NCI-H748 treated with DMSO at 0.1 percent for 48 hours (cell line): ENCODE measurements at regions not wholly inside any gene's neighbourhood (a gene's known extent, or its start where the extent isn't known, plus 50 kb on each side); places are given as distances from the start of the nearest gene placed in this dataset.
"Not testable (repeated sequence)": the region's sequence is repeated elsewhere in the genome, so short reads cannot be mapped to it uniquely, and the experiment has no call there.

ENCODE experiments used
- DNase-seq: peaks from one replicate; lab custom pipeline; 2025; lab: John Stamatoyannopoulos, UW

DNA sequence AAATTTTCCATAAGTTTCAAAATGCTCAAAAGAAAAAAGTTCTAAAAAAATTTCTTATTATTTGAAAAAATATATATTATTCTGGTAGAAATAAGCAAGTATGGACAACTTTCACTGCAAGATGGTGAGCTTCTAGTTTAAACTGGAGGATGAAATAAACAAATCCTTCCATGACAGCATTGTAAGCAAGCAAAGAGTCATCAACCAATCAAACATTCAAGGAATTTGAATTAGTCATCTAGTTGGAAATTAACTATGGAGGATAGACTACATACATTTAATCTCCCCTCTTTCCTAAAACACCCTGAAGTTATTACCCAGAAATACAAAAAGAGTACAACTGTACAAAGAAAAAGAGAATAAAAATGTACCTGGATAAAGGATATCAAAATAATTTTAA is 51.0 kb upstream of the IRX5 start:
- DNase-seq: no peak

- DNase-seq: no peak
Observed at GRCh38 chr16:54878301-54878700, 52.4 kb upstream of the IRX5 start.

DNA sequence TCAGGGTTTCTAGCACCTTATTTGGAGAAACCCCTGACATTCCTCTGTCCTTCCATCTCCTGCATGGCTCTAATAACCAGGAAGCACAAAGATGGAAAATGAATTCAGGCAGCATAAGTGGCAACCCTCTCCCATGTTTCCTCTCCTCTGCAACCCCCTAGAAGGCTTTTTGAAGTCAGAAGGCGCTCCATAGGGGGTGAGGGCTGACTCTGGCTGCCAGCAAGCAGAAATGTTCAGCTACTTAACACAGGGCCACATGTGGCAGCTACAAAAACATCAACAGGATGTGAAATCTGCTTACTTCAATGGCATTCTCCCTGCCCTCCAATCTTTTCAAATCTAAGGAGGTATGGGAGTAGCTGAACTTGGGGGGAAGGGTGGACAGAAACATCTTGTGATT is 55.2 kb upstream of the IRX5 start:
- DNase-seq: no peak

DNA sequence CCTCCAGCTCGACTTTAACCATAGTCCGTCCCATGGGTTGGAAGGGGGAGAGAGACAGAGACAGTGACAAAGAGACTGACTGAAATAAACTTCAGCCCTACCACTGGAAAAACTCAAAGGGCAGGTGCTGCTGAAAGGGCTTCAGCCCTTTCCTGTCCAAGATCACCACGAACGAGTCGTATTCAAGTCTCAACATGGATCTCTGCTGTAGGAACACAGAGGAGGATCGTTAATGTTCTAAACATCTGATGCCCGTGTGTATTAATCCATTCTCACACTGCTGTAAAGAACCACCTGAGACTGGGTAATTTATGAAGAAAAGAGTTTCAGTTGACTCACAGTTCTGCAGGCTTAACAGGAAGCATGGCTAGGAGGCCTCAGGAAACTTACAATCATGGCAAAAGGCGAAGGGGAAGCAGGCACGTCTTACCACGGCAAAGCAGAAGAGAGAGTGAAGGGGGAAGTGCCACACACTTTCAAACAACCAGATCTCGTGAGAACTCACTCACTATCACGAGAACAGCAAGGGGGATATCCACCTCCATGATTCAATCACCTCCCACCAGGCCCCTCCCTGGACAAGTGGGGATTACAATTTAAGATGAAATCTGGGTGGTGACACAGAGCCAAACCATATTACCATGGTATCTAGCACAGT is 56.8 kb upstream of the IRX5 start:
- DNase-seq: not testable (repeated sequence)

DNA sequence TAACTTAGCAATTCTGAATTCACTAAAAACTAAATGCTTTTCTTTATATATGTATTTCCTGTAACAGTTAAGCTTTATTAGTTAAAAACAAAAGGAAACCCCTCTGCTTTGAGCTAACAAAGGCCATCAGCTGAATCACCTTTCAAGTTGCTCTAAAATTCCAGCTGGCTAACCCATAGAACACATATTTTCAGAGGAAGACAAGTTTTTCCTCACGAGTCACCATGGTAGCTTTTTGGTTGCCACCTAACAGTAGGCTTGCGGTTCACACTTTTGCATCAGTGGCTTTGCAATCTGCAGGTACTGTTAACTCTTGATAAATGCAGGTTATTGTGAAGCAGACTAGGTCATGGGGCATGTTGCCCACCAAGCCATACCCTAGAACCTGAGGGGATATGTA is 57.6 kb upstream of the IRX5 start:
- DNase-seq: no peak

DNA sequence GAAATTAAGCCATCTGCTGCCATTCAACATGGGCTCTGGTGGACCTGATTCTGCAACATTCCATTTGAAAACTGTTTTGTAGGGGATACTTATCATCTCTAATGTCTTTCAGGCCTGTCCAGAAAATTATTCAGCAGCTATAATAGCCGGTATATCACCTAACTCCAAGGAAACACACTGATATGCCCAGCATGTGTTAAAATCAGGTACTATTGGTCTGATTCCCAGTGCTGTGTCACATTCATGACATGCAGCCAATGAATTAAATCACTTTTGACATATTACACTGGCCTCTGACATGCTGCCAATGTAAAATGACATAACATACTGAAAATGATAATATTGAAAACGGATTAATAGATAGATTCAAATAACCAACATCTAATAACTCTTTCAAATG is 60.5 kb upstream of the IRX5 start:
- DNase-seq: no peak

GRCh38 chr16:54867302-54867832 is 63.3 kb upstream of the IRX5 start:
- no peak for DNase-seq

GRCh38 chr16:54862529-54862928 is 68.1 kb upstream of the IRX5 start:
- DNase-seq: peak; percentile 5

DNA sequence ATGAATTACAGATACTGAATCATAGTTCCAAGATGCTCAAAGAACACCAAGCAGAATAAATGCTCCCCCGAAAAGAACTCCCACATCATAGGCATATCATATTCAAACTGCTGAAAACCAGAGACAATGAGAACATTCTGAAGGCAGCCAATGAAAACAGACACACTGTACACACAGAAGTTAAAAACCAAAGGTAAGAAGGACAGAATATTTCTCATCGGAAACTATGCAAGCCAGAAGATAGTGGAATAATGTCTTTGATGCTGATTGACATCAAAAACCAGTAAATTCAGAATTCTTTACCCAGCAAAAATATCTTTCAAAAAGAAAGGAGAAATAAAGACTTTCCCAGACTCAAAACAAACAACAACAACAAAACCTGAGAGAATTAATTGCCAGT is 73.8 kb upstream of the IRX5 start:
- DNase-seq: no peak

- DNase-seq: no peak
Observed at GRCh38 chr16:54847609-54848008, 83.1 kb upstream of the IRX5 start.

GRCh38 chr16:54847207-54847606 is 83.5 kb upstream of the IRX5 start:
- DNase-seq: no peak

DNA sequence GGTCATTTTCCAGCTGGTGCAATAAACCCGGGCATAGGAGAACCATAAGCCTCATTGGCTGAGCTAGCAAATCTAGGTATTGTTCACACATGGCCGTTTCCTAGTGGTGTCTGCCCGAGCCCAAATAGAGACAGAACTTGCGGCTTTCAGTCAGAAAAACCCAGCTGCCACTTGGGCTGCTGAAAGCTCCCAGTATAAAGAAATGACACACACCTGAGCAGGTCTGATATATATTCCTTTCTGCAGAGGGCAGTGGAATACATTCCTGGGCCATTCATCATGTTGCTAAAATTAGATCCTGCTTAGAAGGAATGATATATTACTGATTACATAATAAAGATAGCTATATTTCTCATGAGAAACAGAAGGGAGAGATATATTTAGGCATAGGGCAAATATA is 83.9 kb upstream of the IRX5 start:
- DNase-seq: no peak

- DNase-seq: no peak
Observed at GRCh38 chr16:54843424-54843750, 87.3 kb upstream of the IRX5 start.

GRCh38 chr16:54842743-54843423 is 87.8 kb upstream of the IRX5 start:
- no peak for DNase-seq

GRCh38 chr16:54829691-54830090 is 101.0 kb upstream of the IRX5 start:
- DNase-seq: no peak

GRCh38 chr16:54822892-54823291 is 107.8 kb upstream of the IRX5 start:
- no peak for DNase-seq

DNA sequence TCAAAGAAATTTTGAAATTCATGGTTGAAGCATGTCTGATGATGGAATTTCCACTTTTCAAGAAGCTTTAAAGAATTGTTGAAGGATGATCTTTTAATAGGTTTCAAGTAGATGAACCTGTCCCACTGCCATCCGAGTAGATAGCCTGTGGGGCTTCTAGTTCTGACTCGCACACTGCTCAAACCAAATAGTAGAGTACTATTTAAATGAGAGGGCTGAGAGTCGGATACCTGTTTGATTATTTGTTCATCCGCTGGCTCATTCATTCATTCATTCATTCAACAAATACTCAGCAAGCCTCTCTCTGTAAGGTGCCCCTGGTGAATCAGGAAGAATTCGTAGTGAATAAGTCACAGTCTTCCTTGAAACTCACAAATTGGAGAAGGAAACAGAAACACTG is 108.2 kb upstream of the IRX5 start:
- no peak for DNase-seq

DNA sequence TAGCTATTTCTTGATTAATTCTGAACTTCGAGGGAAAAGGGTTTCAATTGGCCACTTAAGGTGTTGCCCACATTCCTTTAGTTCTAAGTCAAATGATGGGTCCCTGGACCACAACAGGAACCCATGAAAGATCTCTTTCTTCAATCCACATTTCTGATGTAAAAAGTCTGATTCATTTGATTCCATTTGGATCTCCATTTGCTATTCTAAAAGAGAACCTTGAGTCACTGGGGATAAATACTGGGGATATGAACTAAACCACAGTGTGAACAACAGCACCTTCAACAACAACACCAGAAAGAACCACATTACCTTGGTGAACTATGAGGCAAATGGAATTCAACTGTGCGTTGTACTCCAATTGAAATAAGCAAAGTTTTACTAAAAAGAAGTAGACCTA is 108.9 kb upstream of the IRX5 start:
- no peak for DNase-seq

DNA sequence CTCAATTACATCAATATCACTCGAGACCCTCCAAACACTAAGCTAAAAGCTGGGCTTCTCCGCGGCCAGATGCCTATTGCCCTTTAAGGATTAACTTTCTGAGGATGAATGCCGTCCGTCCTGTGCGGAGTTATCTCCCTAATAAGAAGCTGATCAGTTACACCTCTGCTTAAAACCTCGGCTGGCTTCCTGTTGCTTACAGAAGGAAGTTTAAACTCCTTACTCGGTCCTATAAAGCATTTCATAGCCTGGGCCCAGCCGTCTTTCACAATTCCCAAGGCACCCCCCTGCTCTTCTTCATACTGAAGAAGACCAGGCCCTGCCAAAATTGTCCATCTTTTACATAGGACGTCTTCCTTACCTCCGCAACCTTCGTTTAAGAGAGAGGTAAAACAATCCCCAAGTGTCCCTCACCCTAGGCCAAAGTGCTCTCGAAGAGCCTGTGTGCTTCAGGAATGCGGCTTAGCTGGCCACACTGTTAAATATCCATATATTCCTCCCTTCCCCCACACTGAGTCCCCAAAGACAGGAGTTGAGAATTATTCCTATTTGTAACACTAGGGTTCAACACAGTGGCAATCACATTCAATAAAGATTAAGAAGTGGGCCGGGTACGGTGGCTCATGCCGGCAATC is 112.6 kb upstream of the IRX5 start:
- no peak for DNase-seq

- DNase-seq: peak; percentile 8
Observed at GRCh38 chr16:54817432-54817831, 113.2 kb upstream of the IRX5 start.

GRCh38 chr16:54816471-54816870 is 114.2 kb upstream of the IRX5 start:
- no peak for DNase-seq

GRCh38 chr16:54815177-54815576 is 115.5 kb upstream of the IRX5 start:
- DNase-seq: no peak

GRCh38 chr16:54813778-54814177 is 116.9 kb upstream of the IRX5 start:
- DNase-seq: no peak

DNA sequence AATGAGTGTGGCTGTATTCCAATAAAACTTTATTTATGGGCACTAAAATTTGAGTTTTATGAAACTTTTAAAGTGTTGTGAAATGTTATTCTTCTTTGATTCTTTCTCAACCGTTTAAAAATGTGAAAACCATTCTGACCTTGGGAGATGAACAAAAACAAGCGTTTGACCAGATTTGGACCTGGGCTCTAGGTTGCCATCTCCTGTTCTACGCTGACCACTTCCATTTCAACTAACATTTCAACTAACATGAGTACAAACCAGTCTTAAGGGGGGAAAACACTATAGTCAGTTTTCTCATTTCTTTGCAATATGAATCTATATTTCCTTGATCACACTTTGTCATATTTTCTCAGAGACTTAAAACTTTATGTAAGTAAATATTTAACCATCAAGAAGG is 118.4 kb upstream of the IRX5 start:
- DNase-seq: no peak
